ENCODE measurements at regions not wholly inside any gene's neighbourhood (a gene's known extent, or its start where the extent isn't known, plus 50 kb on each side); places are given as distances from the start of the nearest gene placed in this dataset.

DNA sequence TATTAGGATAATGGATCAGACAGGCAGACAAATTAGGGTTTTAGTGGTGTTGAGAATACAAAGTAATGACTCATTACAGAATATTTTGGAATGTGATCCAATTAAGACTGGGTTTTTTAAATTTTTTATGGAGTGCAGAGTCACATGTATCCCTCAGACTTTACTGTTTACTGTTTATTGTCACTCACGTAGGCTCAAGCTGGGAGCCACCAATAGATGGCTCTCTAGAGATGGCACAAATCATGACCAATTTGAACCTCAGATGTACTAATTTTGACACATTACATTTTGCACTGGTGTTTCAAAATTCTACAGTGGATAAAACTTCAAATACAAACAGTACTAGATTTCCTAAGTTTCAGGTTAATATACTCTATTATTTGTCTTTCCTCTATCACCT, 53.6 kb upstream of the ANO3 start:
- DNase-seq: no peak

Measured in activated CD4-positive, alpha-beta T cell treated with anti-CD3 and anti-CD28 coated beads for 4 hours (primary cell).